ENCODE measurements at regions not wholly inside any gene's neighbourhood (a gene's known extent, or its start where the extent isn't known, plus 50 kb on each side); places are given as distances from the start of the nearest gene placed in this dataset.

DNA sequence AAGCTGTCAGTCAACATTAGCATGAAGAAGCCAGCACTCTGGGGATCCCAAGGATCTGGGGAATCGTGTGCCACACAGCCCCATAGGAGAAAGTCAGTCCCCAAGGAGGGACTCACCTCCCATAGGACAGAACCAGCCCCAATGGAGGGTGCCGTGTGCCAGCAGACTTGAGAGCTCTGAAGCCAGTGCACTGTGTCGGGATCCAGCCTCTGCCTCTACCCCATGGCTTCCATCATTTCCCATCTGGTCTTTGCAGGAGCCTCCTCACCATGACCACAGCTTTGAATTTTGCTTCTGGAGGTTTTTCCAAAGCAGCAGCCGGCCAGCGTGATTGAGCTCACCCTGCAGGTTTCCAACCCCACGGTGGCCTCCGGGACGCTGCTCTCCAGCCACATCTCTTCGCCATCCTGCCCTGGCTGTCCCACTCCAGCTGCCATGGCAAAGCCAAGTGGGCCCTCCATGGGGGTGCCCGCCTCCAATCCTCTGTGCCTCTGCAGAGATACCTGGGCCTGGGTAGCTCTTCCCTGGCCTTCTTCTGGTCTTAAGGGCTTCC, 171.8 kb upstream of the SHH start:
- no peak for DNase-seq (ENCODE audit: low read depth in 3 of 3, low spot score in 1 of 3)

DNA sequence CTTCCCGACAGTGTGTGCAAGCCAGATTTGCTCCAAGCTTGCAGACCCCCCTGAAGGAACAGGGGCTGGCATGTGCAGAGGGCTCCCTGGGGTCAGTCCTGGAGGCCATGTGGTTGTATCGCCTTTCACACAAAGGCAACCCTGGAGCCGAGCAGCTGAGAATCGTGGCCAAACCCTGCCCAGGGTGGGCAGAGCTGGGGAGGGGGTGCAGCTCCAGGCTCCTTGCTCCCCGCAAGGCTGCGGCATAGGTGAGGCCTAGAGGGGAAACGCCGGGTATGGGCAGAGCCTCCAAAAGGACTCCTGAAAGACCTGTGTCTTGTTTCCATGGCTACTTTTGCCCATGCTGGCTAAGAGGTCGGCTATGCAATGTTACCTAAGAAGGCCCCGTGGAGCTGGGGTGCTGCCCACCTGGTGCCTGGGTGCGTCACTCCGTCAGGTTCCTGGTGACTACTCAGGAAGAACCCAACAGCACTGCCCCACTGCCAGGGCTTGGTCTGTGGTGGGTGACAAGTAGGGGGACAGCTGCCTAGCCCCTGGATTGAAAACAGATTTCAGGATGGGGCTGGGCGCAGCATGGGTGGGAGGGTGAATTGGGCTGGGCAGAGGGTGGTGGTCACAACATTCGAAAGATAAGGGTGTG, 171.0 kb upstream of the SHH start:
- DNase-seq (ENCODE audit: low read depth in 3 of 3, low spot score in 1 of 3), result no peak

DNA sequence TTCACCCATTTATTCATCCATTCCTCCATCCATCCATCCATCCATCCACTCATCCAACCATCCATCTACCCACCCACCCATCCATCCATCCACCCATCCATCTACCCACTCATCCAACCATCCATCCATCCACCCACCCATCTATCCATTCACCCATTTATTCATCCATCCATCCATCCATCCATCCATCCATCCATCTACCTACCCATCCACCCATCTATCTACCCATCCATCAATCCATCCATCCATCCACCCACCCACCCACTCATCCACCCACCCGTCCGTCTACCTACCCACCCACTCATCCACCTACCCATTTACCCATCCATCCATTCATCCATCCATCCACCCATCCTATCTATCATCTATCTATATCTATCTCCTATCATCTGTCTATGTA, 169.4 kb upstream of the SHH start:
- no peak for DNase-seq (ENCODE audit: low read depth in 3 of 3, low spot score in 1 of 3)

DNA sequence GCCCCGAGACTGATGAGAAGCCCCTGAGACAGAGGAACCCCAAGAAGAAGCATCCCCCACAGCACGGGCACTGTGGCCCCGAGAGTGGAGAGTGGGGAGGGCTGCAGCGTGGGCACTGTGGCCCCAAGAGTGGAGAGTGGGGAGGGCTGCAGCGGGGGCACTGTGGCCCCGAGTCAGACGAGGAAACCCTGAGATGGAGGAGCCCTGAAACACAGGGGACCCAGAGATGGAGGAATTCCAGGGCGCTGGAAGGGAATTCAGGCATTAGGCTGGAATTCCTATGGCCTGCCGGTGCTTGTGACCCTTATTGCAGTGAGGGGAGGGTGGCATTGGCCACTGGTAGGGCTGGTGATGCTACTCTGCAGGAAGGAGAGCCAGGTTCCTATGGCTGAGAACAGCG, 168.6 kb upstream of the SHH start:
- DNase-seq (ENCODE audit: low read depth in 3 of 3, low spot score in 1 of 3), result no peak

DNA sequence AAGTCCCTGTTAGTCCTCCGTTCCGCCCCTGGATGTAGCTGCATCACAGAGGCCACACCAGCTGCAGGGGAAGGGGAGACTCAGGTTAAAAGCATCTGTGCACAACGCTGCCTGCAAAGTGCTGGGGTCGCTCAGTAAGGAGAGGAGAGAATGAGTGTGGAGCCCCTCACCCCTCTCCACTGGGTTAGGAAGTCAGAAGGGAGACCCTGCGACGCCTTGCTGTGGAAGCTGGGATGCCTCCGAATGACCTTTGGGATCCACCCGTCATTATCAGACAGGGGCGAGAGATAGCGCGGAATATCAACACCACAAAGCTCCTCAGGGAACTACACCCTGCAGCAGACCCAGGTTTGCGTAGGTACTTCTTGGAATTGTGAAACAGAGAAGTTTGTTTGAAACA, 167.7 kb upstream of the SHH start:
- no peak for DNase-seq (ENCODE audit: low read depth in 3 of 3, low spot score in 1 of 3)

DNA sequence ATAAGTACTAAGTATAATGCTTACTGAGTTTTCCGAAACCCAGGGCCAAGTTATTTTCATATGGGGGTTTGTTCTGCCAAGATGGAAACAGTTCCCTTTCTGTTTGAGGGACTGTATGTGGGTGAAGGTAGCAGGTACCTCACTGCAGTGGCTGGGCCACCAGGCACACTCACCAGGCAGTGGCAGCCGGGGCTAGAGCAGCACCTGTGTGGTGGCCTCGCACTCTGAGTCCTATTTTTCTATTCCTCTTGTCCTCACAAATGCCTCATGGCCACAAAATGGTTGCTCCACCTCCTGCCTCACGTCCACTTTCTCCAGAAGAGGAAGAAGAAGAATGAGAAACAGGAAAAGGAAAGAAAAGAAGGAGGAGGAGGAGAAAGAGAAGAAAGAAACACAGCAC, 167.3 kb upstream of the SHH start:
- DNase-seq (ENCODE audit: low read depth in 3 of 3, low spot score in 1 of 3), result no peak

DNA sequence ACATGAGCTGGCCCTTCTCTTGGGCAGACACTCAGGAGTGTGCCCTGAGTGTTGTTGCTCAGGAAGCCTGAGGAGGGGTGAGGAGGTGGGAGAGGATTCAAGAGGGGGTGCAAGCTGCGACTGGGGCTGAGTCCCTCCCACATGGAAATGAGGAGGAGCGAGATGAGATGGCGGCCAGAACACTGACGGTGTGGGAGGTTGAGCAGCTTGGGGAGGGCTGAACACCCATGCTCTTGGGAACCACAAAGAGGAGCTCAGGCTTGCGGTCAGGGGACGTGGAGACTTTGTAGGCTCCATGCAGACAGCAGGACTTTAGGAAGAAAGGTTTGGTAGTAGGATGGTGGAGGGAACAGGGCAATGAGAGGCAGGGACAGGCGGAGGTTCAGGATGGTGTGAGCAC, 163.2 kb upstream of the SHH start:
- no peak for DNase-seq (ENCODE audit: low read depth in 3 of 3, low spot score in 1 of 3)

DNA sequence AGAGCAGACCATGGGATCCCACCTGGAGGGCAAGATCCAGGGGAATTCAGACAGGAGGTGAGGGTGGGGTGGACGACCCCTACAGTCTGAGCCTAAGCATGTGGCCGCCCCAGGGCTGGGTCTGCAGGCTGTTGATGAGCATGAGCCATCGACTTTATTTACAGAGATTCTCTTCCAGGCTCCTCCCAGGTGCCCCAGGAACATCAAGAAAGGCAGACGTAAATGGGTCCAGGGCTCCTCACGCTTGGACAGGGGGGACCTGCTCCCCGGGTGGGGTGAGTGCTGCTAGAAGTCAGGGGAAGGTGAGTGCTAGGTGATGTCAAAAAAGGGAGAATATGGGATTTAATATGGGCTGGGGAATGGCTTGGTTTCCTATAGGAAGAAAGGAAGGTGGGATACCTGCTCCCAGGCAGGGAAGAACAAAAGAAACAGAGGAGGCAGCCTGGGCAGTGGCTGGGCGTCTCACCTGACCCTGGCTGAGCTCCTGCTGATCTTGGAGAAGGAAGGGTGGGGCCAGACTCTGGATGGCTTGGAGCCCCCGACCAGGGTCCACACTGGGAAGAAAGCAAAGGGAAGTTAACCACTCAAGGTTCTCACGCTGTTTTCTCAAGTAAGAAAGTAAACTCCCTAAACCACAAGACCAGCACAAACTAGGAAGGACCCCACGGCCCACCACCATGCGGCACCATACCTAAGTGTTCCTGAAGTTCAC, 162.1 kb upstream of the SHH start:
- no peak for DNase-seq (ENCODE audit: low read depth in 3 of 3, low spot score in 1 of 3)

DNA sequence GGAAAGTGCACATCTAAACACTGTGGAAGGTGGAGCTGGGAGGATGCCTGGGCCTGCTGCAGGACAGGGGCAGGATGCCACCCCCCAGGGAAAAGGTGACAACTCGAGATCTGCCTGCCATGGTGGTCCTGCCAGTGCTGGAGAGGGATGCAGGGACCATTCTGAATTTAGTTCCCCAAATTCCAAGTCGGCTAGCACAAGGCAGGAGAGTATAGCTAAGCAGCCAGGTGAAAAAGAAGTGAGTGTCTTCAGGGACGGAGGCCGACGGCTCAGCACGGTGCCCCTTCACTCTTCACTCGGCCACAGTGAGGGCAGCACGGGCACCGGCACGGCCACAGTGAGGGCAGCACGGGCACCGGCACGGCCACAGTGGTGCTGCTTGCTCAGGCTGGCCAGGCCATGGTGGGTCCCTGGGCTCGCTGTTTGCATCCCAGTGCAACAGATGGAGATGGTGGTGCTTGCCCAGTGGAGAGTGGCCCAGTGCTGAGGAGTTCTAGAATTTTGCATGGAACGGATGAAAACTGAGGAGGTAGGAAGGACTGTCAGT, 161.3 kb upstream of the SHH start:
- no peak for DNase-seq (ENCODE audit: low read depth in 3 of 3, low spot score in 1 of 3)

DNA sequence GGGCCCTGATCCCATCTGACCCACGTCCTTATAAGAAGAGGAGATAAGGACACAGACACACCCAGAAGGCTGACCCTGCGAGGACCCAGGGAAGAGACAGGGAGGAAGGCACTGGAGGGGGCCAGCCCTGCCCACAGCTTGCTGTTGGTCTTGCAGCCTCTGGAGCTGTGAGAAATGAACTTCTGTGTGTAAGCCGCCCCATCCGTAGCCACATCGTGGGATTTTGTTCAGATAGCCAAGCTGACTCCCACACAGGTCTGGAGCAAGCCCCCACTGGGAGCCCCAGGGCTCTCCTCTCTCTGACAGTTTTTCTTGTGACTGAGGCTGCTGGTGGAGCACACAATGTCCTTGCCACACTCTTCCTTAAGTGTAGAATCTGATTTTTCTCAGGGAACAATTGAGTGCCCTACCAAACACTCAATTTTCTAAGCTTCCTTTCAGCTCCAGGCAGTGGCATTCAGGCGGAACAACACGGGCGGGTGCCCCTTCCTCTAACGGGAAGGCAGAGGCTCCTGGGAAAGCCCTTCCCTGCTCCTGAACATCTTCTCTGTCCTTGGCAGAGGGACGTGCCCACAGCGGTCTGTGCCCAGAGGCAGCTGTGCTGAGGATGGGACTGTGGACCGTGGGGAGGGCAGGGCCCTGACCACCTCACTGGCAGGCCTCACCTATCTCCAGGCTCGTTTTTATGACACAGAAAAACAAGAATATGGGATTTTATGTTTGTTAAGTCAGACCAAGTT, 160.6 kb upstream of the SHH start:
- DNase-seq (ENCODE audit: low read depth in 3 of 3, low spot score in 1 of 3), result no peak

DNA sequence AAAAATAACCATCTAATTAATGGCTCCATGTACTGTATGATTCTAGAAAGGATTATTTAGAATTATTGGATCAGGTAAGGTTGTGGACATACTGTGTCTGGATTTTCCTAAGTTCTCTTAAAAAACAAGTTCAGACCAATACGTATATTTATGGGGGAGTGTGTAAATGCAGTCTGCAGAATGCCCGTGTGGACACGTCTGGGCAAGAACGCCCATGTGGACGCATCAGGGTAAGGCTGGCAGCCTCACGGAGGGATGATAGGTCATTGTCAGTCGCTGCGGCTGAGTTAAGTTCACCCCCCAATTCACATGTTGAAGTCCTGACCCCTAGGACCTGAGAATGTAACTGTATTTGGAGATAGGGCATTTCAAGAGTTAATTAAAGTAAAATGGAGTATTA, 160.0 kb upstream of the SHH start:
- DNase-seq (ENCODE audit: low read depth in 3 of 3, low spot score in 1 of 3), result no peak

DNA sequence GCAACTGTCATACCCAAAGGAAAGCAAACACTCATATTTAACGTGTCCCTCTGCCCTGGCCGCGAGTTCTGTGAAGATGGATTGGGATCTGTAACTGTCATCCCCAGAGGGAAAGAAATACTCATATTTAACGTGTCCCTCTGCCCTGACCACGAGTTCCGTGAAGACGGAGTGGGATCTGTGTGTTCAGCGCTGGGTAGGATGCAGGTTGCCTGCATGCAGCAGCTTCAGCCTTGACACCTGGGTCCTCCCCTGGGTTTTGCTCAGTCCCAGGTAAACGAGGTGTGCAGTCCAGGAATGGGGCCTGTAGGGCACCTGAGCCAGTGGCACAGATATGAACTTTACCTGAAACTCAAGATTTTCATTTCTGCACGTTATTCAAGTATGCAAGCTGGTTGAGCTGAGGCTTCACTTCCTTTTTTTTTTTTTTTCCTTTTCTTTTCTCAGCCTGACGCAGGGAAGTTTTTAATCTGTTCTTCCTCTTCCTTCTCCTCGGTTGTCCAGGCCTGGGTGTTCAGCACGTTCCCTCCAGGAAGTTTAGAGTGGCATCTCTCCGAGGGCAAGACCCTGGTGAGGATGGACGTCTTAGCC, 159.0 kb upstream of the SHH start:
- no peak for DNase-seq (ENCODE audit: low read depth in 3 of 3, low spot score in 1 of 3)

DNA sequence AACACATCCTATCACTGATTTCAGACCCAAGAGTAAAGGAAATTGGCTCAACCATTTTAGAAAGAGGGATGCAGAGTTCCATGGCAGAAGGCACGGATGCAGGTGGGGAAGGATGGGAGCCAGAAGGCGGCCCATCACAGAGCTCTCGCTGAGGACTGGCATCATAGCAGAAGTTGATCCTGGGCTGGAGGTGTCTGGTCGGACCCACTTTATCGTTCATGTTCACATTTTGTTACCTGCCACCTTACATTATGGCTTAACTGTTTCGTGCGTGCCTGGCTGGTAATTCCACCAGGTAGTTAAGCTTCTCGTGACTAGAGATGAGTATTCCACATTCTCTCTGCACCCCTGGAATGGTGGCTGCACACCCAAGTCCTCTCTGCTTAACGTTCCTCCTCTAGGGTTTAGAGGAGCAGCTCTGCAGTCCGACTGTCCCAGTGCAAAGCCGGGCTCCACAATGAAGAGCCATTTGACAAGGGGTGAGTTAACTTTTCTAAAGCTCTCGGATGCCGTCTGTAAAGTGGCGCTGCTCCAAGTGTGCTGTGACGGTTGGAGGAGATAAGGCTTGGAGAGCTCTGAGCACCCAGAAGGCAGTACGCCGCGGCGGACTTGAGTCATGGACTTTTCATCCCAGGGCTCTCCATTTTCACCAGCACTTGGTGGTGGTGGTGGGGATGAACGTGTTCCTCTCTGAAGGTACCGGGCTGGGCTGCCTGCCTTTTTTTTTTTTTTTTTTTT, 157.1 kb upstream of the SHH start:
- DNase-seq (ENCODE audit: low read depth in 3 of 3, low spot score in 1 of 3), result no peak

DNA sequence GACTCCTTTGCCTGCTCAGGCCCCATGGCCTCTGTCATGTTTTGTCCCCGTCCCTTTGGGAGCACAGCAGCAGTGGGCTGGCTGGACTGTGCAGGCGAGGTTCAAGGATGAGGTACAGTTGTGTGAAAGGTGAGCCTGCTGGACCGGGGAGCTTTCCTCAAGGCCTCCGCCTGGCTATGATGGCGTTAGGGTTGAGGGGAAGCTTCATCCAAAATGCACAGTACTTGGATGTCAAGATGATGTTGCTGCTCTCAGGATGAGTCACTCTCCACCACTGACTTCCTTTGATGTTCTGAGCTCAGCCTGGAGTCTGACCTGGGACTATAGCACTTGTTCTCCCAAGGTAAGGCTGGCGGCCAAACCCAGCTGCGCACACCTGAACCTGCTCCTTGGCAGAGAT, 152.7 kb upstream of the SHH start:
- DNase-seq (ENCODE audit: low read depth in 3 of 3, low spot score in 1 of 3), result no peak

DNA sequence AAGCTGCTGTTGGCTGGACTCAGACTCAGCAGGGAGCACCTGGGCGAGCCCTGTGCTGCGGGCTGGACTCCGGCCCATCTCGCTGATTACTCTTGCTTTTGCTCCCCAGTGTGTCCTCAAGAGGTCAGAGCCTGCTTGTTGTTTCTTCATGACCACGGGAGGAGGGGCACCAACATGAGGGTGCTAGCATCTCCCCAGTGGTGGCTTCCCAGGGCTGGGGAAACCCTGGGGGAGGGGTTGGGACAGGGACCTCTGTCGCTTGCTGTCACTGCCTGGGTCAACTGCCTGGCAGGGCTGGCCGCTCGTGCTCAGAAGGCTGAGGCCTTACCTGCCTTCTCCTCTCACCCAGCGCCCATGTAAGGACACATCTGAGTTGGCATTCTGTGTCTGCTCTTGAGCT, 152.3 kb upstream of the SHH start:
- DNase-seq (ENCODE audit: low read depth in 3 of 3, low spot score in 1 of 3), result no peak

DNA sequence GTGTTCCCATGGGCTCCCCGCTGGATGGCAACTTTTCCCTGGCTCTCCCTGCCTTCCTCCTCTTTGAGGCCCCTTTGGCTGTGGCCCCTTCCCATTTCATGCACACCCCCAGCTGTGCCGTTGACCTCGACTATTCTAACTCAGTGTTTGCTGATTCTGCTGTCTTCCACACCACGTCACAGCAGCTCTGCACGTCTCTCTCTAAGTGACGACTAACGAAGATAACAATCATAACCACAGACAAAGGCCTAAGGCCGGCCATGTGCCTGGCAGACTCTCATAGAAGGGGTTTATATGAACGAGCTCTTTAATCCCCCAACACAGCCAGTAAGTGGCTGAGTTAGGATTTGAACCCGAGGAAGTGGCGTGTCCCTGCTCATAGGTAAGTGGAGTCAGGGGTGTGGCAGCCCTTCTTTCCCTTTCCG, 151.5 kb upstream of the SHH start:
- DNase-seq (ENCODE audit: low read depth in 3 of 3, low spot score in 1 of 3), result no peak

DNA sequence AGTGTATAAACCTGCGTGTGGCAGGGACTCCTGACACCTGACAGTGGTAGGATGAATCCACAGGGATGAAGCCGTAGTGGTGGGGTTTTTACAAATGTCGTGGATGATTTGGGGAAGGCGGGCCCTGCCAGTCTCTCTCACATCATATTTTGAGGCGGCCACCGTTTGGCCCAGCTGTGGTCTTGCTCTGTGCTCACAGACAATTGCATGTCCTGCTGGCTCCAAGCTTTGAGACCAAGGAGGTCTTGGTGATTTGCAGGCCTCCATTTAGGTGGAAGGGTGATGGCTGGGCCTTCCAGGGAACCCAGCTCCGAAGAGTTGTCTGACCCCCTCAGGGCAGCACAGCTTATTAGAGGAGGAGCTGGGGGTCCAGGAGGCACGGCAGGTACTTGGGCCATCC, 151.1 kb upstream of the SHH start:
- no peak for DNase-seq (ENCODE audit: low read depth in 3 of 3, low spot score in 1 of 3)

DNA sequence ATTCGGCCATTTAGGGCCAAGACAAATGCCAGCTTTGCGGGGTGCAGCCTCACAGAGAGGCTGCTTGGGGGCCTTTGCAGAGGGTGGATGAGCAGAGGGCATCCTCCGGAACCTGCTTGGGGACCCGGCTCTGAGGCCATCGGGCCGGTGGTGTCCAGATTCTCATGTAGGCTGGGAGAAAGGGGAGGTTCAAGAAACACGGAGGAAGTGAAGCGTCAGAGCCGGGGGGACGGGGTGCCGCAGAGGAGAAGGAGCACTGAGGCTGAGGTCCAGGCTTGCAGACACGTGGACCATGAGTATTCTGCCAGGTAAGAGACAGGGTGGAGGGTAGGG, 150.7 kb upstream of the SHH start:
- DNase-seq (ENCODE audit: low read depth in 3 of 3, low spot score in 1 of 3), result no peak

DNA sequence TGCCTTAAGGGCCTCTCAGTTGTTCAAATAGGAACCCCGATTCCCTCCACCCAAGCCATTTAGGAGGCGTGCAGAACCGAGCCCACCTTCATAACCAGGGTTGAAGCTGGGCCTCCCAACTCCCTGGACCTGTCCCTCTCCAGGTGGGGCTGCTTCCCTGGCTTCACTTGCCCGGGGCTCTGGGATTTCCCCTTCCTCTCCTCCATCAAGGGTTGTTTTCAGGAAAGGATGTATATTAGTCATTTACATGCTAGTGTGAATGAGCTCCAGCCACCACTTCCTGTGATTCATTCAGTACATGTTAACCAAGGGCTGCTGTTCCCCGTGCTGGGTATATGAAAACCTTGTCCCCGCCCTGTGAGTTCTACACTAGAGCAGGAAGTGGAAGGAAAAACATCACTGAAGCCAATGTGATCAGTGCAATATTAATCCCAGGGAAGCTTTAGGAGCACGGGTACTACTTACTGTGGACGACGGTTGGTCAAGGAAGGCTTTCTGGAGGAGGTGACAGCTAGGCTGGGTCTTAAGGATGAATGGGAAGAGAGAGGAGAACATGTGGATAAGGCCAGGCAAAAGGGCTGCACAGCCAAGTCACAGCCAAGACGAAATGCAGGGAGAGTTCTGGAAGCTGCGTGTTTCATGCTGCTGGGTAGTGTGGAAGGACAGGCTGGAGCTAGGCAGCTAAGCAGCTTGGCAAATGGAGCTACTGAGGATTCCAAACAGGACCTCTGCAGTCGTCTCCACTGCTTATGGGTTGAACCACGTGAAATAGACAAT, 150.1 kb upstream of the SHH start:
- no peak for DNase-seq (ENCODE audit: low read depth in 3 of 3, low spot score in 1 of 3)

Measured in stimulated activated CD4-positive, alpha-beta T cell treated with anti-CD3 and anti-CD28 coated beads, TNF-alpha, amount 100 ng/mL, for 1 hour (primary cell).